HUDEP-2 (cell line): ENCODE measurements at regions not wholly inside any gene's neighbourhood (a gene's known extent, or its start where the extent isn't known, plus 50 kb on each side); places are given as distances from the start of the nearest gene placed in this dataset.

Experiments used
- DNase-seq, 76 experiments: peaks; one replicate each; lab custom pipeline; 2025; ENCODE audit not compliant: unreplicated experiment in 76 of 76; lab: John Stamatoyannopoulos, UW

DNA sequence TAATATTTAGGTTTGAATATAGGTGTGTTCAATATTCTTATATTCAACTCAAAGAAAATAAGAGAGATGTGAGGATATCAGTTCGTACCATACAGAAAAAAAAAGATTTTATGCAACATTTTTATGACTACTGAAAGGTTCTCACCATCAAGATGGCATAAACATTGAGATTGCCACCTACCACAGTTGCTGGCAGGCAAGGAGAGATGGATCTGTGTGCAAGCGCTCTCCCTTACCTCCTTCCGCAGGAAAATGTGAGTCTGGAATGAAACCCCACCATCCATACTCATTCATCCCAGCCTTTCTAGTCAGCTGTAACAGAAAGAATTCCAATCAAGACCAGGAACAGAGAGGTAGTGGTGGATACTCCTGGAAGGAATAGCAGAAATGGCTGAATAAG lies 376.9 kb downstream of the PPP3CA start:
- DNase-seq: no peak

DNA sequence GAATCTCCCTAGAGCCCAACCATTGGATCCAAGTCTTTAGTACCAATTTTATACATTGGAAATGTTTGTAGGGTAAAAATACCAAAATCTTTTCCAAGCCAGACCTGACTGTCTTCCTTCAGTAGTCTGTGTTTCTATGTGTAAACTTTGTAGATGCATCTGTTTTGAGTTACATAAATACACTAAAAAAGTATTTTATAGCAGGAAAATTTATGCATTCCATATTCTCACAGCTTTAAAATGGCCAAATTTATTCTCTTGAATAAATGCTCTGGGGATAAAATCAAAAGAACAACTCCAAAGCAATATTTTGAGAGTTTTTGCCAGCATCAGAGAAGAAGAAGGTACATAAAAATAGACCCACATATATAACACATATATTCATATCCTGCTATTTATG lies 377.4 kb downstream of the PPP3CA start:
- no peak for DNase-seq

DNA sequence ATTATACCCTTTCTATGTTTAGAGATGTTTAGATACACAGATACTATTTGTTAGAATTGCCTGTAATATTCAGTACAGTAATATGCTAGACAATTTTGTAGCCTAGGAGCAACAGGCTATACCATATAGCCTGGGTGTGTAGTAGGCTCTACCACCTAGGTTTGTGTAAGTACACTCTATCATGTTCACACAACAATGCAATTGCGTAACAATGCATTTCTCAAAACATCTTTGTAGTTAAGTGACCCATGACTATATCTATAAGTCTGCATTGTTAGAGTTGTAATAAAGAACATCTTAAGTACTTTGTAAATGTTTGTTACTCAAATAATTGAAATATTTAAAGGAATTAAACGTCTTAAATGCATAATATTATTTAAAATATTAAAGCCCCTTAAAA lies 379.3 kb downstream of the PPP3CA start:
- no peak for DNase-seq

DNA sequence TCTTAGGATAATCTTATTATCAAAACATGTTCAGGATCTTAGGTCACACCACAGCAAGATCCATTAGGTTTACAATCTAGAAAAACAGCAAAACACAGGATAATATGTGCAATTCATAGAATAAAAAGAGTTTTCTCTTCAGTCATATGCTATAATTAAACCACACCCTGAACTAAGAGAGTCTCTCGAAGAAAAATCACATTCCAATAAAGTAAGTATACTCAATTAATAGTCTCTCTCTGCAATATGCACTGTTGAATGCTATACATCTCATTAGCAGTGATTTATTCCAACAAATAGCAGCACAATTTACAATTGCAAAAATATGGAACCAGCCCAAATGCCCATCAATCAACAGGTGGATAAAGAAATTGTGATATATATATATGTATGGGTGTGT lies 383.7 kb downstream of the PPP3CA start:
- DNase-seq: no peak

DNA sequence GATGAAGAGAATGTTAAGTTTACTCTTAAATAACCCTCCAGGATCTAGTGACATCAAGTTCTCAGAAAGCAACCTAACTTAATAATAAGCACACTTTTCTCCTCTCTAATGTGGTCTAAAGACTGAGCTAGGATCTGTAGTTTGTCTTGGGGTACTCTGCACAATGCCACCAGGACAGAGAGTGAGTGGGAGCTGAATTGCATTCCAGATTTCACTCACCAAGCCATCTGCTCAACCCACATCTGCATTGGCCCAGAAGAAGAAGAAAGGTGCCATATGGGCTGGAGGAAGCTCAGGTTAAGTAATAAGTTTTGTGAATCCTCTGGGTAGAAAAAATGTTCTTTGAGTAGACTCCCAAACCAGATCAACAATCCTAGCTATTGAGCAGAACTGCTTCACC lies 384.6 kb downstream of the PPP3CA start:
- no peak for DNase-seq

DNA sequence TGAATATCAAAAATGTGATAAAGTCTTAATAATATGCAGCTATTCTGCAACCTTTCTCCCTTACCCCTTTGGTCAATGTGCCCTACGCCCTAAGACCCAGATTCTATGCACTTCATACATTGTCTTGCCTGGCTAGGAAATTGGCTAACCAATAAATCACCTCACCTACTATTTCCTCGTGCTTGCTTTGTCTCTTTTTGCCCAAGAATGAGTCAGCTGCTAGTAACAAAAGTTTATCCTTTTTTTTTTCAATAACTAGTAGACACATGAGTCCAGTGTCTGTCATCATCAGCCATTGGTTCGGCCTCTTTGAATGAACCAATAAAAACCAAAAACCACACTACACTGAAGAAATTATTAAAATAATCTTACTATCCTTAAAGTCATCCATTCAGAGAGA lies 387.1 kb downstream of the PPP3CA start:
- DNase-seq: no peak

DNA sequence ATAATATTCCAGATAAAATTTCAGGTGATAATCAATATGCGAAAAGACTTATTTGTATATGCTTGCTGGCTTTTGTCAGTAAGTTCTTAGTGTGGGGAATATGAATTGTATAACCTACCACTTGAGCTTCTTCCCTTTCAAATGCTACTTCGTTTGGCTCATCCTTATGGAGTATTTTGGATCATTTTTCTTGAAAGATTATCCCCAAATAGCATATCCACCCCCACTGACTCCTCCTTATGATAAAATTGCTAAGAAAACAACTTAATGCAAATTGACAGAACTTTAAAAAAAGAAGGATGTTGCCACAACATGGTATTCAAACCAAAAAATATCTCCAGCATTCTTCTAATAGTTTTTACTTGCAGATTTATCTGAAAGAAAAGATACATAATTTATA lies 393.3 kb downstream of the PPP3CA start:
- no peak for DNase-seq

DNA sequence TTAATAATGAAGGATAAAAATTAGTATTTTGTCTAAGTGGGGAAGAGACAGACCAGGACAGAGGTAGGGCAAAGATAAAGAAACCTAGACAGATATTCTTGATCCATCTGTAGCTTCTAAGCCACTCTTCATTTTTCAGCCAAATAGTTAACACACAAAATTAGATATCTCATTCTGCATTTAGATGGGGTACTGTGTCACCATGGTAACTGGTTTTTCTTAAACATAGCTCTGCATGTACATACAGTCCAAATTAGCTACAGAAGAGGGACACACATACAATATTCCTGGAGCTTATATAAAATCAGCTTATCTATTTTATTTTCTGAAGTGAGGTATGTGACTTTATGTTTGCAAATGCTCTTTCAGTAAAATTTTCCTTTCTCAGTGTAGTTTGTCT lies 393.7 kb downstream of the PPP3CA start:
- DNase-seq: no peak

DNA sequence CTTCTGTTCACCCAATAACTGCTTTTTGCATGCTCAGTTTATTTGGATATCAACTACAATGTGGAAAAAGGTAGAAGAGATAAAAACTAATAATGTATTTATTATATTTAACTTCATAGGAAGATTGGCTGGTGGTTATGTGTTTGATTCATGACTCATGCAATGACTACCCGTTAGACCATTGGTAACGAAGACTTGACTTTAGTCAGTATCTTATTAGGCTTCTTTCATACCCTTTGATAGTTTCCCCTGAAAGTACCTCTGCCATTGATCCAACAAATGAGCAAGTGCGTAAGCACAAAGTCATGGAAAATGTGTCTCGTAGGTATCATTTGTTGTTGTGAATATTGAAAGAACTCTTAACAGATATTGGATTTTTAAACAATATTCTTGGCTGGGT lies 394.7 kb downstream of the PPP3CA start:
- no peak for DNase-seq

DNA sequence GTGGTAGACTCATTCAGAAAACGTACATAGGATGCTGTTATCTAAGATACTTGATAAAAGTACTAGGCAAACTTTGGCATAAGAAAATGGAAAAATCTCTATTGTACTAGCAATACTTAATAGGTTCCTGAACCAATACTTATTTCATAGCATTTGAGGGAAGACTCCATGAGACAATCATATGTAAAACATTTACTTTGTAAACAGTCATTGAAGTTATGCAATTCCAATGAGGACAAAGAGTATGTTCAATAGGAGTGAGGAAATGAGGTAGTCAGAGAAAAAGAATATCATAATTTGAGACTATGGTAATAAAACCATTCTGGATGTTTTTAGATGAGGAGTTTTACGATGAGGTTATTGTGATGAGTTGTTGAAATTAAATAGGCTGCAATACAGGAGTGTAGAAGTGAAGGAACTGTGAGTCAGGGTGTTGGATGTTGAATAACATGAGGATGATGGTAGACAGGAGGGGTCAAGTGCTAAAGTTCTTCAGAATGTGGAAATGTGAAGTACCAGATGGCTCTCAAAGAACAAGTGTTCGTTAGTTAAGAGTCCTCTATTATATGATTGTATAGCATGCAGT lies 397.9 kb downstream of the PPP3CA start:
- no peak for DNase-seq

DNA sequence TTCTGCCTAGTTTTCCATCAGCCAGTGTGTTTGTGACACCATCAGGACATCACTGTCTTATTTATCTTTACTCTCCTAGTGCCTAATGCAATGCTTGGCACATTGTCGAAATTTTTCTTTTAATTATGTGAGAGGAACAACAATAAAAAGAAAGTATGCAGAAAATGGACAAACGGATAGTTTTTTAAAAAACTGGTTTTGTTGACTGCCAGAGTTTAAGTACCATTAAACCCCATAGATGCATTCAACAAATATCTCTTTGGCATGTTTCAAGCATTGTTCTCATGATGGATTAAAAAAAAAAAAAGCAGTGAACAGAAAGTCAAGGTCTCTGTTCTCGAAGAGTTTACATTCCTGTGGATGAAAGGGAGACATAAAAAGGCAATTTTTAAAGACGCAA lies 398.4 kb downstream of the PPP3CA start:
- no peak for DNase-seq

DNA sequence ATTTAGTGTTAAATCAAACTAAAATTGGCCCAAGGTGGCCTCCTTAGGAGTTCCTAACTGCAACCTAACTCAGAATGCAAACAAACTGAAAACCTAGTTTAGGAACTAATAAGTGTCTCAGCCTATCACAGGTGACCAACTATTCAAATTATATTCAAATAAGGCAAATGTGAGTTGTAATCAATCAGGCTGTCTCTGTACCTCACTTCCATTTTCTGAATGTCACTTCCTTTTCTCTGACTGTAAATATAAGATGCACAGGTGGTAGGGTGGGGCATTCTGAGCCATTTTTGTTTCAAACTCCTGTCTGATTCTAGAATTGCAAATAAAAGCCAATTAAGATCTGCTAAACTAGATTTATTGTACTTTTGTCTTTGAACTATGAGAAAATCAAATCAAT lies 401.5 kb downstream of the PPP3CA start:
- no peak for DNase-seq

DNA sequence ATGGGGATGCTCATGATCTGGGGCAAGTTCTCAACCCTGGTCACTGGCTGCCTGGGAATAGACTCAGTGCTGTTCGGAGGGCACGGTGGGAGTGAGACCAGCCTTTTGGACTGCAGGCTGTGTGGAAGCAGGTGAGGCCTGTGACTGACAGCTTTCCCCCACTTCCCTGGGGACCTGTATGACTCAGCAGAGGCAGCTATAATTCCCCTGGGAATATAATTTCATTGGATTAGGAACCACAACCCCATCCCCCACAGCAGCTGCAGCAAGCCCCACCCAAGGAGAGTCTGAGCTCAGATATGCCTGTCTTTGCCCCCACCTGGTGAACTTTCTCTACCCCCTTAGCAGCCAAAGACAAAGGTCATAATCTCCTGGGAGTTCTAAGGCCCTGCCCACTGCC lies 408.6 kb downstream of the PPP3CA start:
- DNase-seq: no peak

DNA sequence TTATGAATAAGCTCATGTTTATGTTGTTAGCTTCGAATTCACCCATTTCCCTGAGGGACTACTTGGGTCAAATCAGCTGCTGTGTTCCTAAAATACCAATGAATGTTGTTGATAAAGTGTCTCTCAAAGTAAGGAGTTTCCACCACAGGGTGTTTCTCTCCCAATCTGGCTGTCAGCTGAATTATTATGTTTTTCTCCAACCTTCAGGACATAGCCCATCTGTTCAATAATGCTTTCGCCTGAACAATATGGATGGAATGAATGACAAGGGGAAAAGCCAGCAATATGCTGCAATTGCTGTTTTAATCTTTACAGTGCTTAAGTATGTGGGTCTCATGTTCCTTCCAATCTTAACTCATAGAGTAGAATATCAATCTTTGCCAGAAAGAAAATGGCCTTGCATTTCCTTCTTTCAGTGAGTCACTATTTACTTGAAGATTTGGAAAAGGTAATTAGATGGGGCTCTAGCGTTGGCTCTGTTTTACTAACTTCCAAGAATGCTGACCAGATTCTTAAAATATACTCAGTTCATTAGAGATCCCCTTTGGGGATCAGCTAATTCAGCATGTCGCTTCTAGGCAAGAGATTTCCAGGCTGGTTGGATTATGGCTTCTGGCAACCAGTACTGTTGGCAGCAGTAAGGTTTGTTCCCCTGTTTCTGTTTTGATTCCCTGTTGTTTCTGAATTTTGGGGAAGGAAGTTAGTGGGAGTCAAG lies 410.5 kb downstream of the PPP3CA start:
- no peak for DNase-seq

DNA sequence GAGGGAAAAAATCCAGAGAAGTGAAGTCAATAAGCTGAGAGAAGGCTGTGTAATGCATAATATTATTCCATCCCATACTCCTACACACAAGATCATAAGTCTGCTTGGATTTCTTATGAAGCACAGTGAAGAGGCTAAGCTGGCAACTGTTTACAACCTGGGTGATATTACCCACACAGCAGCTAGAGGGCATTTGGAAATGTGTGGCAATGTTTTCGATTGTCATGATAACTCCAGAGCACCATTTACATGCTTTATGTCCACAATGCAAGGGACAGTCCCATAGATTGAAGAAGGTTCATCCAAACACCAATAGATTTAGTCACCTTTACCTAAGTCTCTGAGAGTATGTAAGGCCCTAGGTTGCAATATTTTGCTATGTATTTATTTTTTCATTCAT lies 412.2 kb downstream of the PPP3CA start:
- DNase-seq: peak in 1 of 76 experiments; percentile 8

DNA sequence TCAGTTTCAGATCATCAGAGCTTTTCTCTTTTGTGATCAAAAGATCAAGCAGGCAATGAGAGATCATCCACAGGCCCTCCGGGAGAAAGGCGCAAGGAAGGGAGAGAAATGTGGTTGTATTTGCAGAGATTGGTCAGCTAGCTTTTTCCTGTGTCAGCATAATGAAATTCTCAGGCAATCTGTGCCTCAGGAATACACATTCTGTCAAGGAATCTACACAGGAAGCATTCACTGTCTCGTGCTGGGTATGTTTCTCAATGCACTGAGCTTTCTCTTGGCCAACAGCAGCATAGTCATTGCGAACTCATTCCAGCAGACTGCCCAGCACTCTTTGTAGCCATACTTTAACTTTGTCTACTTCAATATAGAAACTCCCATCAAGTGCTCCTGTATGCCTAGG lies 413.7 kb downstream of the PPP3CA start:
- no peak for DNase-seq

DNA sequence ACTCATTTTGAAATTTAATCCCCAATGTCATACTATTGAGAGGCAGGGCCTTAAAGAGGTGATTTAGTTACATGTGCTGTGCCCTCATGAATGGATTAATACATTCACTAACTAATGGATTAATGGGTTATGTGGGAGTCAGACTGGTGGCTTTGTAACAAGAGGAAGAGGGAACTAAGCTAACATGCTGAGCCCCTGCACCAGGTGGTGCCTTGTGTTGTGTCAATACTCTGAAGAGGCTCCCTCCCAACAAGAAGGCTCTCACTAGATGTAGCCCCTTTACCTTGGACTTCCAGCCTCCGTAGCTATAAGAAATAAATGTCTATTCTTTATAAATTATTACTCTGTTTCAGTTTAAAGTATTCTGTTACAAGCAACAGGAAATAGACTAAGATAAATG lies 411.9 kb upstream of the EMCN start:
- no peak for DNase-seq

DNA sequence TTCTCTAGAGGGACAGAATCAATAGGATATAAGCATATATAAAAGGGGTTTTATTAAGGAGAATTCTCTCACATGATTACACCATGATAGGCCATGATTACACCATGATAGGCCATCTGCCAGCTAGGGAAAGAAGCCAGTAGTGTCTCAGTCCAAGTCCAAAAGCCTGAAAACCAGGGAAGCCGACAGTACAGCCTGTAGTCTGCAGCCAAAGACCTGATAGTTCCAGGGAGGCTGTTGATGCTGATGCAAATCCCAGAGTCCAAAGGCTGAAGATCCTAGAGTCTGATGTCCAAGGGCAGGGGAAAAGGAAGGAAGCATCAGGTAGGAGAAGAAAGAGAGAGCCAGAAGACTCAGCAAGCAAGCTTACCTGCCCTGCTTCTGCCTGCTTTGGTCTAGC lies 411.3 kb upstream of the EMCN start:
- DNase-seq: no peak

DNA sequence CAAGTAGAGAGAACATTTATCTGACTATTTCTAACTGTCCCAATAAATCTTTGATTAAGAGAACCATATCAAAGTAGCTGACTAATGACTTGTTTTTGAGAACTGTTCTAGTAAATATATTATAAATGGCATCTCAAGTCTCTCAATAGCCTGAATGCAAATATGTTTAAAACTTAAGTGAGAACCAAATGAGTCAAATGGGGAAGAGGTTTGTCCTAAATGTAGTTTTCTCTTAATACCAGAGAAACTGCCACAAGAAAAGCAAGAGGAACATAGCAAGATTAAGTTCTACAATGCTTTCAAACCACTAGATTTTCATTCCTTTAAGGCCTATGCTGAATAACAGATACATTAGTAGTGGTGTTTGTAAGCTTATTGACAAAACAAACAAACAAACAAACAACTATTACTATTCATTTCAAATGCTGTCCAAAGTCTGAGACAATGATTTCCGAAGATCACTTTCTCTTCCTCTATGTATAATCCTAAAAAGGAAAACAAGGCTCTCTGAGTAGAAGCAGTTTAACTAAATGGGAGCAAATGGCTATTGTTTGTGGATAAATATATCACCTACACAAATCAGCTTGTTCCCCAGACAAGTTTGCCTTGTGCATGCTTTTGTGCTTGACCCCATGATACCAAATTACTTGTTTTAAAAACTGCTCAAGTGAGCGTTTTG lies 408.4 kb upstream of the EMCN start:
- no peak for DNase-seq

DNA sequence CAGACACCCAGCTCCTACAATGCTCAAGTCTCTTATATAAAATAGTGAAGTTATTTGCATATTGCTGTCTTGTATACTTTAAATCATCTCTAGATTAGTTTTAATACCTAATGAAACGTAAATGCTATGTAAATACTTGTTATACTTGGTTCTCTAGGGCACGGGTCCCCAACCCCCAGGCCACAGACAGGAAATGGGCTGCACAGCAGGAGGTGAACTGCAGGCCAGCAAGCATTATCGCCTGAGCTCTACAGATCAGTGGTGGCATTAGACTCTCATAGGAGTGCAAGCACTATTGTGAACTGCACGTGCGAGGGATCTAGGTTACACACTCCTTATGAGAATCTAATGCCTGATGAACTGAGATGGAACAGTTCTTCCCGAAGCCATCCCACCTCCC lies 395.9 kb upstream of the EMCN start:
- DNase-seq: no peak

DNA sequence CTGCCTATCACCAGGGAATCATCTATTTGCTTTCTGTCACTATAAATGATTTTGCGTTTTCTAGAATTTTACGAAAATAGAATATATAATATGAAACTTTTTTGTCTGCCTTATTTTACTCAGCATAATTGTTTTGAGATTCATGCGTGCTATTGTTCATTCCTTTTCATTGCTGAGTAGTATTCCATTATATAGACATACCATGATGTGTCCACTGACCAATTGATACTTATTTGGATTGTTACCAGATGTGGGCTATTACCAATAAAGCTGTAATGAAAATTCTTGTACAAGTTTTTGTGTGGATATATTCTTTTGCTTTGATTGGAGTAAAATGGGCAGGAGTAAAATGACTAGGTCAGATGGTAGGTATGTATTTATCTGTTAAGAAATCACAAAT lies 390.7 kb upstream of the EMCN start:
- no peak for DNase-seq
